ENCODE measurements at regions not wholly inside any gene's neighbourhood (a gene's known extent, or its start where the extent isn't known, plus 50 kb on each side); places are given as distances from the start of the nearest gene placed in this dataset.

DNA sequence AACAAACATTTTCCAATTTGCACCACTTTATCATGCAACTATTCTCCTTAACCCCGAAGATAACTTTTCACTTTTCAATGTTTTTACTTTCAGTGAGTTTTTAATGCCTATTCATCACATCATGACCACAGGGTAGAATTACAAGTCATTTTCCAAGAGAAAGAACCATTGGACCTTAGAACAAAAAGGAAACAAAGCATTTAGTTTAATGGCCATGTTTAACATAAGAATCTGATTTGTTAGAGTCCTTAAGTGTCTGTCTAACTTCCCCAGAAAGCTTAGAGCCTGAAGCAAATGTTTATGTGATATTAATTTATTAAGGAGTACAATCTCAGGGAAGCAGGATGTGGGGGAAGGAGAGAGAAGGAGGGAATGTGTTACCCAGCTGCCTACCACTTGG lies 325.8 kb upstream of the RIOK2 start:
- TF ChIP-seq CTCF (IDR thresholded peaks at IDR 0.05; ENCODE audit: low read length) (no peak), EZH2 (IDR thresholded peaks at IDR 0.05; ENCODE audit: borderline replicate concordance, low read length) (no peak)

Measured in OCI-LY1 (cell line).